Stimulated activated CD8-positive, alpha-beta memory T cell treated with anti-CD3 and anti-CD28 coated beads, Interleukin-15, amount 100 ng/mL, for 1 hour (primary cell): ENCODE measurements at regions not wholly inside any gene's neighbourhood (a gene's known extent, or its start where the extent isn't known, plus 50 kb on each side); places are given as distances from the start of the nearest gene placed in this dataset.

ENCODE experiments used
- DNase-seq: peaks from one replicate; pipeline ENCODE4 v3.0.0-alpha.2; 2020; ENCODE audit warnings: low read depth

- no peak for DNase-seq
These were observed 91.6 kb downstream of the ZC3H11B start for GRCh38 chr1:219521325-219521724.

GRCh38 chr1:219520241-219520640, 92.7 kb downstream of the ZC3H11B start:
- no peak for DNase-seq

GRCh38 chr1:219518907-219519248, 94.0 kb downstream of the ZC3H11B start:
- DNase-seq = no peak

GRCh38 chr1:219518168-219518906, 94.6 kb downstream of the ZC3H11B start:
- DNase-seq = no peak

- no peak for DNase-seq
These were observed 95.9 kb downstream of the ZC3H11B start for GRCh38 chr1:219517031-219517430.

- no peak for DNase-seq
These were observed 98.2 kb downstream of the ZC3H11B start for GRCh38 chr1:219514728-219515127.

- no peak for DNase-seq
These were observed 105.5 kb downstream of the ZC3H11B start for GRCh38 chr1:219507437-219507836.

GRCh38 chr1:219506936-219507335, 106.0 kb downstream of the ZC3H11B start:
- no peak for DNase-seq

GRCh38 chr1:219506473-219506899, 106.4 kb downstream of the ZC3H11B start:
- no peak for DNase-seq

- no peak for DNase-seq
These were observed 107.0 kb downstream of the ZC3H11B start for GRCh38 chr1:219505886-219506285.

- no peak for DNase-seq
These were observed 109.3 kb downstream of the ZC3H11B start for GRCh38 chr1:219503604-219504003.

GRCh38 chr1:219500327-219500897, 112.5 kb downstream of the ZC3H11B start:
- no peak for DNase-seq

- no peak for DNase-seq
These were observed 114.2 kb downstream of the ZC3H11B start for GRCh38 chr1:219498666-219499065.

- no peak for DNase-seq
These were observed 117.0 kb downstream of the ZC3H11B start for GRCh38 chr1:219495737-219496408.

- no peak for DNase-seq
These were observed 120.2 kb downstream of the ZC3H11B start for GRCh38 chr1:219492717-219493116.

GRCh38 chr1:219490566-219490965, 122.3 kb downstream of the ZC3H11B start:
- DNase-seq = no peak

- no peak for DNase-seq
These were observed 123.3 kb downstream of the ZC3H11B start for GRCh38 chr1:219489636-219490035.

GRCh38 chr1:219488275-219488674, 124.6 kb downstream of the ZC3H11B start:
- DNase-seq = no peak

GRCh38 chr1:219483530-219483929, 129.4 kb downstream of the ZC3H11B start:
- no peak for DNase-seq

- no peak for DNase-seq
These were observed 132.9 kb downstream of the ZC3H11B start for GRCh38 chr1:219480011-219480410.

GRCh38 chr1:219478811-219479210, 134.1 kb downstream of the ZC3H11B start:
- DNase-seq = no peak

- DNase-seq = no peak
These were observed 135.0 kb downstream of the ZC3H11B start for GRCh38 chr1:219477861-219478260.

GRCh38 chr1:219476716-219477115, 136.2 kb downstream of the ZC3H11B start:
- DNase-seq = no peak
